HepG2 (cell line): ENCODE measurements at regions not wholly inside any gene's neighbourhood (a gene's known extent, or its start where the extent isn't known, plus 50 kb on each side); places are given as distances from the start of the nearest gene placed in this dataset.

ENCODE experiments used
- ARID5B ChIP-seq: IDR thresholded peaks from 2 replicates; pipeline ENCODE4 v1.4.0; 2020; ENCODE audit warnings: mild to moderate bottlenecking, missing genetic modification reagents
- CTCF ChIP-seq: sonication (generic); formaldehyde crosslinking; IDR thresholded peaks from 2 replicates; pipeline ENCODE4 v1.5.0; 2020; ENCODE audit warnings: mild to moderate bottlenecking, missing genetic modification reagents, moderate library complexity
- HDAC6 ChIP-seq: fragments of 200-600 bp; sonication (generic); IDR thresholded peaks from 2 replicates; pipeline ENCODE4 v1.7.0; 2017; ENCODE audit warnings: mild to moderate bottlenecking, antibody characterized with exemption, low read length, low read depth
- IRF1 ChIP-seq: sonication (generic); formaldehyde crosslinking; IDR thresholded peaks from 2 replicates; pipeline ENCODE4 v1.4.0; 2020; ENCODE audit warnings: low read depth, mild to moderate bottlenecking, missing genetic modification reagents
- NR1H2 ChIP-seq: sonication (generic); formaldehyde crosslinking; IDR thresholded peaks from 2 replicates; pipeline ENCODE4 v1.8.1; 2022; ENCODE audit warnings: low read depth, missing genetic modification reagents, borderline replicate concordance
- SIN3B ChIP-seq: fragments of 150-350 bp; IDR thresholded peaks from 2 replicates; pipeline ENCODE4 v1.6.1; 2014; ENCODE audit warnings: low read length
- TCF12 ChIP-seq, 2 experiments: fragments of 450-650 bp in 1 of 2; sonication (generic) in 1 of 2; formaldehyde crosslinking in 1 of 2; IDR thresholded peaks; 2 replicates each; pipeline versions ENCODE4 v1.6.1 to v1.8.0; 2017 to 2022; ENCODE audit warnings: antibody characterized with exemption in 1 of 2, mild to moderate bottlenecking in 1 of 2, missing genetic modification reagents in 1 of 2, moderate library complexity in 1 of 2
- TIGD3 ChIP-seq: sonication (generic); formaldehyde crosslinking; IDR thresholded peaks from 2 replicates; pipeline ENCODE4 v1.5.1; 2020; ENCODE audit warnings: mild to moderate bottlenecking, missing genetic modification reagents, borderline replicate concordance
- ZNF782 ChIP-seq: sonication (generic); formaldehyde crosslinking; IDR thresholded peaks from 2 replicates; pipeline ENCODE4 v1.4.0; 2020; ENCODE audit warnings: missing genetic modification reagents, mild to moderate bottlenecking, borderline replicate concordance

GRCh38 chr10:43971306-43971705 lies 322.6 kb upstream of the ZNF32 start:
- TF ChIP-seq SIN3B, result no peak
- TF ChIP-seq NR1H2, result no peak
- TF ChIP-seq CTCF (CRISPR knock-in tag), result no peak
- TF ChIP-seq IRF1 (CRISPR knock-in tag), result no peak
- no peak for TF ChIP-seq TCF12 (IDR thresholded peaks at IDR 0.05)
- no peak for TF ChIP-seq TCF12 (CRISPR knock-in tag; IDR thresholded peaks at IDR 0.05)
- no peak for TF ChIP-seq ZNF782 (CRISPR knock-in tag)
- no peak for TF ChIP-seq HDAC6
- TF ChIP-seq ARID5B (CRISPR knock-in tag), result no peak
- no peak for TF ChIP-seq TIGD3 (CRISPR knock-in tag)
